Activated CD8-positive, alpha-beta T cell treated with anti-CD3 and anti-CD28 coated beads, Interleukin-2, amount 10 ng/mL, durations not matched to agents 7 days and 5 days (primary cell): ENCODE measurements at regions not wholly inside any gene's neighbourhood (a gene's known extent, or its start where the extent isn't known, plus 50 kb on each side); places are given as distances from the start of the nearest gene placed in this dataset.
"Not testable (repeated sequence)": the region's sequence is repeated elsewhere in the genome, so short reads cannot be mapped to it uniquely, and the experiment has no call there.

Source experiments
- ATAC-seq: fragments of 150-1000 bp; cut with Tn5 transposase; one replicate; pipeline ENCODE4 v1.10.0; 2021; ENCODE audit warnings: moderate library complexity
- CTCF ChIA-PET: fragments of 350-600 bp; sonication (Branson Sonifier 250); formaldehyde crosslinking; loops from one replicate; lab custom pipeline; 2021; ENCODE audit warnings: antibody characterized with exemption; lab: Charles Lee
- POLR2A ChIA-PET: fragments of 350-600 bp; sonication (Branson Sonifier 250); formaldehyde crosslinking; loops from one replicate; lab custom pipeline; 2021; ENCODE audit warnings: antibody characterized with exemption; lab: Charles Lee
- DNase-seq: peaks from one replicate; pipeline ENCODE4 v3.0.0-alpha.2; 2020
- H3K27ac Mint-ChIP-seq: one replicate; pipeline ENCODE4 v1.8.0; 2021; ENCODE audit warnings: mild to moderate bottlenecking, mixed read lengths
- H3K27me3 Mint-ChIP-seq: one replicate; pipeline ENCODE4 v1.8.0; 2021; ENCODE audit warnings: low read depth, mixed read lengths
- H3K36me3 Mint-ChIP-seq: one replicate; pipeline ENCODE4 v1.8.0; 2021; ENCODE audit warnings: low read depth, mixed read lengths
- H3K4me1 Mint-ChIP-seq: one replicate; pipeline ENCODE4 v1.8.0; 2021; ENCODE audit warnings: low read depth, mixed read lengths
- H3K4me3 Mint-ChIP-seq: one replicate; pipeline ENCODE4 v1.8.0; 2021; ENCODE audit warnings: mild to moderate bottlenecking, mixed read lengths
- H3K9me3 Mint-ChIP-seq: one replicate; pipeline ENCODE4 v1.8.0; 2022; ENCODE audit warnings: mixed read lengths; ENCODE audit not compliant: insufficient read depth

DNA sequence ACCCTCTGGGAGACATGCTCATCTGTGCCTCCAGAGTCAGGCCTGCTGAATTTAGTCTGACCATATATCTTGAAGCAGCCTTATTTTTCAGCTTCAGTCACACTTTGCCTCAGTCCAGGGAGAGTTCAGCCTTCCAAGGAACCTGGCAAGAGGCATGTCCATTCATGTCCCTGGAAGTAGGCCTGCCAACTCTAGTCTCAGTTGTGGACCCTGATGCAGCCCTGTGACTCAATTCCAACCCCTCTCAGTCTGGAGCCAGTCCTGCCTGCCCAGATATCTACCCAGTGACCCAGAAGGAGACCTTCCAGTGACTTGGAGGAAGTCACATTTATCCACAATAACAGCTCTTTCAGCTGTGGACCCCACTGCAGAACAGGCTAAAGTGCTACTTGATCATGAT, 566.6 kb downstream of the TMEM135 start:
- ATAC-seq (no peak), DNase-seq (no peak)
- POLR2A ChIA-PET, result no interaction called here
- CTCF ChIA-PET, result no interaction called here
- no peaks in the 10 kb centered on the region for H3K27me3 Mint-ChIP-seq
- no peaks in the 10 kb centered on the region for H3K4me1 Mint-ChIP-seq
- no peak overlapping the region for H3K27ac Mint-ChIP-seq
- H3K4me3 Mint-ChIP-seq, result no peak overlapping the region
- H3K36me3 Mint-ChIP-seq, result no peaks in the 10 kb centered on the region
- no peaks in the 10 kb centered on the region for H3K9me3 Mint-ChIP-seq

DNA sequence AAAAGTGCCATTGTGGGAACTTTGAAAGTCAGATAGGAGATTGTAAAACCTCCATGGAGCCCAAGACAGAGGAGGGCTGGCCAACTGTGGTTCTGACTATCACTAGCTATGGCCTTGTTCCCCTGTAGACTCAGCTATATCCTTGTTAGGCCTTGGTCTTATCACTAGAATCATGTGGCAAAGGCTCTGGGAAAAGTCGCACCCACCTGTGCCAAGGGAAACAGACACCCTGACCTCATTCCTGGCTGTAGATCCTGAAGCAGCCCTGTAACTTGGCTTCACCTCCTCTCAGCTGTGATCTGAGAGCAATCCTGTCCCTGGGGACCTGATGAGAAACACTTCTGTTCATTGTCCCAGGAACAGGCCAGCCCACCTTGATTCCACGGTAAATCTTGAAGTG, 566.2 kb downstream of the TMEM135 start:
- Mint-ChIP-seq H3K4me3 (no peak overlapping the region), H3K36me3 (no peaks in the 10 kb centered on the region), H3K9me3 (no peaks in the 10 kb centered on the region), H3K4me1 (no peaks in the 10 kb centered on the region), H3K27ac (no peak overlapping the region), H3K27me3 (no peaks in the 10 kb centered on the region)
- POLR2A ChIA-PET, result no interaction called here
- DNase-seq (no peak), ATAC-seq (no peak)
- CTCF ChIA-PET, result no interaction called here

DNA sequence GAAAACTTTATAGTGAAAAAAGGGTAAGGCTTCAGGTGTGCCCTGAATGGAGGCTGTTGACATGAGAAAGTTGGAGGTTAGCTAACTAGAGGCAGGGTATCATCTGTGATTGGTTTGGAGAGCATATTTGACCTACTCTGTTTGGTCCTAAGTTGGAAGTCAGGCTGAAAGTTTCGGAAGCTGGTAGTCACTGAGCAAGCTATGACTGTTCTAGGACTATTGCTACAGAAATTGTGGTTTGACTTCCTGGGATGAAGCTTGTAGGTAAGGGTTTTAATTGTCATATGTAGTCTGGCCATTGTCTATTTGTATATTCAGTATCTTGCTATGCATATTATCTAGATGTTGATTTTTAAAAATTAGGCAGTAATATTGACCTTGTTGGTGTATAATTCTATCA, 565.0 kb downstream of the TMEM135 start:
- Mint-ChIP-seq H3K36me3 (no peaks in the 10 kb centered on the region), H3K9me3 (no peaks in the 10 kb centered on the region), H3K4me3 (no peak overlapping the region), H3K27ac (no peak overlapping the region), H3K4me1 (no peaks in the 10 kb centered on the region), H3K27me3 (no peaks in the 10 kb centered on the region)
- CTCF ChIA-PET, result no interaction called here
- no peak for DNase-seq
- POLR2A ChIA-PET, result interaction anchor here (0.6 kb wide), 1 partner anchor 650 kb away, joined by 3 read pairs; no protein-coding TSS in a partner anchor
- no peak for ATAC-seq

DNA sequence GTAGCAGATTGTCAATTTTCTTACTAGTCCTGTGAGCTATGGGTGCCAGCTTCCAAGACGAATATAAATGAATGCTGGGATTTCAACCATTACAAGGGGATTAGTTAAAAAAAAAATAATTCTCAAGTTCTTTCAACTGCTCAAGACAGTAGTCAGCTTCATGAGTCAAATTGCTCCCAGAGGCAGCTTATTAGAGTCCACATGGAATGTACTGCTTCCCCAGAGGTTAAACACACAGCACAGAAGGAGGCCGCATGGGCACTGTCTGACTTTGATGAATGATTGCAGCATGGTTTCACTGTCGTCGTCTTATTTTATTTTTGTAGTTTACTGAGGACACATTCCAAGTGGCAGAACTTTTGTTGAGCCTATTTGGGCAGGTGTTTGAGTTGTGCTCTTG, 563.2 kb downstream of the TMEM135 start:
- no peaks in the 10 kb centered on the region for H3K27me3 Mint-ChIP-seq
- ChIA-PET POLR2A (no interaction called here), CTCF (no interaction called here)
- no peaks in the 10 kb centered on the region for H3K4me1 Mint-ChIP-seq
- no peak for DNase-seq
- no peaks in the 10 kb centered on the region for H3K9me3 Mint-ChIP-seq
- no peaks in the 10 kb centered on the region for H3K36me3 Mint-ChIP-seq
- no peak overlapping the region for H3K4me3 Mint-ChIP-seq
- H3K27ac Mint-ChIP-seq, result no peak overlapping the region
- no peak for ATAC-seq

DNA sequence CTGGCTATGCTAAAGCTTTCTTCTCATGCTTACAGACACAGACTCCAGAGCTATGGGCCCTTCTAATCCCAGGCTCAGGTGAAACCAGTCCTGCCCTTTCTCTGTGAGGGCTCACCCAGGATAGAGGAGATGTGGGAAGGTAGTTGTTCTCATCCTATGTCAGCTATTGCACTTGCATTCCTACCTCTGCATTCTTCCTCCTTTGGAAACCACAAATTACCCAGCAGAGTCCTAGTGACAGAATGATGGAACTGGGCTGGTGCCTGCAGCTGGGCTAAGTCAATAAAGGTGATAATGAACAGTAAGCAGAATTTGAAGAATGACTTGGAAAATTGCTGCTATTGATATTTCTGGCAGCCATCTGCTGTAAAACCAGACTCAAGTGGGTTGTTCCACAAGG, 560.0 kb downstream of the TMEM135 start:
- no peaks in the 10 kb centered on the region for H3K9me3 Mint-ChIP-seq
- no peak for ATAC-seq
- ChIA-PET CTCF (no interaction called here), POLR2A (no interaction called here)
- no peaks in the 10 kb centered on the region for H3K27me3 Mint-ChIP-seq
- DNase-seq, result no peak
- H3K4me1 Mint-ChIP-seq, result no peaks in the 10 kb centered on the region
- no peaks in the 10 kb centered on the region for H3K36me3 Mint-ChIP-seq
- no peak overlapping the region for H3K4me3 Mint-ChIP-seq
- no peak overlapping the region for H3K27ac Mint-ChIP-seq

DNA sequence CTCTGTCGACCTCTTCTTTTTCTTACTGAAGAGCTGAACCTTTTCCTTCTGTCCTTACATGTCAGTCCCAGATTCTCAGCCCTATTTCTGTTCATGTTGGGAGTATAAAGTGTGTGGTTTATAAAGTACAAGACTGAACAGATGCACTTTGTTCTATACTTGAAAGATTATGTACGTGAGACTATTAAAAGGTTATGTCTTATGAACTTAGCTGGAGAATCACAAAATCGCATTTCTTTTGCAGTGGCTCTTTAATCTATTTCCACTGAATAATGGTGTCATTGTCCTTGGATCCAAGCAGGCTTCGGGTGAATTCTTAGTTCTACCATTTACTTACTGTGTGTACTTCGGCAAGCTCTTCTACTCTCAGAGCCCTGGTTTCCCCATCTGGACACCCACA, 558.4 kb downstream of the TMEM135 start:
- CTCF ChIA-PET, result no interaction called here
- H3K27me3 Mint-ChIP-seq, result no peaks in the 10 kb centered on the region
- no peak for DNase-seq
- no peaks in the 10 kb centered on the region for H3K4me1 Mint-ChIP-seq
- no peaks in the 10 kb centered on the region for H3K36me3 Mint-ChIP-seq
- H3K9me3 Mint-ChIP-seq, result peaks cover 7% of the 10 kb centered on the region
- H3K4me3 Mint-ChIP-seq, result no peak overlapping the region
- H3K27ac Mint-ChIP-seq, result no peak overlapping the region
- no peak for ATAC-seq
- POLR2A ChIA-PET, result no interaction called here

DNA sequence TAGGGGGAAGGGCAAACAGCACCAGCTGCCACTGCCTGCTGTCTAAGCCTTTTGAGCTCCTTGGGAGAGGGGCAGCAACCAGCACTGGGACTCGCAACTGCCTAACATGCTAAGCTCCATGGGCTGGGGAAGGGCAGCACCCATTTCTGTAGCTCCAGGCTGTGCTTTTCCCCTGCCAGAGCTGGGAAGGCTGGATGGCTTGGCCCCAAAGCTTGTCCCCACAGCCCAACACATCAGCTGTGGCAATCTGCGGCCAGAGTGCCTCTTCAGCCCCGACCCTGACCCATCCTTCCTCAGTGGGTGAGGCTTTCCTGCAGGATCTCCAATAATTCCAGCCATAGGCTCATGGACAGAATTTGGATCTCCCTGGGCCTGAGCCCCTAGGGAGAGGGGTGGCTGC, 551.3 kb downstream of the TMEM135 start:
- no peak overlapping the region for H3K4me3 Mint-ChIP-seq
- CTCF ChIA-PET, result no interaction called here
- no peaks in the 10 kb centered on the region for H3K36me3 Mint-ChIP-seq
- POLR2A ChIA-PET, result no interaction called here
- H3K27ac Mint-ChIP-seq, result no peak overlapping the region
- DNase-seq (no peak), ATAC-seq (no peak)
- H3K27me3 Mint-ChIP-seq, result no peaks in the 10 kb centered on the region
- no peaks in the 10 kb centered on the region for H3K4me1 Mint-ChIP-seq
- peaks cover 7% of the 10 kb centered on the region for H3K9me3 Mint-ChIP-seq

DNA sequence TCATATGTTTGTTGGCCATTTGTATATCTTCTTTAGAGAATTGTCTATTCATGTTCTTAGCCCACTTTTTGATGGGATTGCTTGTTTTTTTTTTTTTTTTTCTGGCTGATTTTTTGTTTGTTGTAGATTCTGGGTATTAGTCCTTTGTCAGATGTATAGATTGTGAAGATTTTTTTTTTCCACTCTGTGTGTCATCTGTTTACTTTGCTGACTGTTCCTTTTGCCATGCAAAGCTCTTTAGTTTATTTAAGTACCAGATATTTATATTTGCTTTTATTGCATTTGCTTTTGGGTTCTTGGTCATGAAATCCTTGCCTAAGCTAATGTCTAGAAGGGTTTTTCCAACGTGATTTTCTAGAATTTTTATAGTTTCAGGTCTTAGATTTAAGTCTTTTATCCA, 547.9 kb downstream of the TMEM135 start:
- DNase-seq, H3K4me1 Mint-ChIP-seq, POLR2A ChIA-PET, CTCF ChIA-PET, H3K27me3 Mint-ChIP-seq, H3K9me3 Mint-ChIP-seq, H3K4me3 Mint-ChIP-seq, H3K27ac Mint-ChIP-seq, ATAC-seq, H3K36me3 Mint-ChIP-seq: not testable (repeated sequence)

DNA sequence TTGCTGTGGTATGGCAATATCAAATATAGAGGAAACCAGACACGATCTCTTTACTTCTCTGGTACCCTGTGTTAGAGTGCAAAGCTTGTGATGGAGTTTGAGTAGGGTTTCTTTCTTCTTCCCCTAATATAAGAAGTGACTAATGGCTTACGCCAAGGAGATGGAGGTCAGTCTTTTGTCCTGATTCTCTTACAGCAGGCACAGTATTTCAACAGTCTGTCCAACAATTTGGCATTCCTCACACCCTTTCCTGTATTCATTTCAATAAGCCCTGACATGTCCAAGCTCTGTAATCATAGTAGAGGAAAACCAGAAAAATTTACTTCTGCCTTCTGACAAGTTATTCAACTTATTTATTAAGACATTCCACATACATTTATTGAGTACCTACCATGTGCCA, 546.2 kb downstream of the TMEM135 start:
- no peaks in the 10 kb centered on the region for H3K9me3 Mint-ChIP-seq
- DNase-seq, result no peak
- ChIA-PET POLR2A (no interaction called here), CTCF (no interaction called here)
- H3K36me3 Mint-ChIP-seq, result no peaks in the 10 kb centered on the region
- no peak overlapping the region for H3K27ac Mint-ChIP-seq
- no peak overlapping the region for H3K4me3 Mint-ChIP-seq
- no peaks in the 10 kb centered on the region for H3K4me1 Mint-ChIP-seq
- H3K27me3 Mint-ChIP-seq, result no peaks in the 10 kb centered on the region
- no peak for ATAC-seq

DNA sequence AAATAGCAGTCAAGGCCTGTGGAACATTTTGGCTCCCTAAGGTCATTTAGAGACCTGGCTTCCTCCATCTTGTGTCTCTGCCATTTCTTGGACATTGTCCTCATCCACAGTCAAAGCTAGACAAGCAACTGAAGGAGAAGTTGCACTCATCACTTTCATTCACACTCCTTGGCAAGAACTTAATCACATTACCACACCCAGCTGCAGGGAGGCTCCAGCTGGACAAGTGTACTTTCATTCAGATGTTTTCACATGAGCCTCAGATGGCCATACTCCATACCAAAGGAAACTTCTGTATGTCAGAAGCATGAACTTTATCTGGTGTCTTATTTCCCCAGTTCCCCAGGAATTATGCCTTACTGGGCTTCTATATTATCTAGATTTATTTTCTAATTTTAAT, 537.4 kb downstream of the TMEM135 start:
- Mint-ChIP-seq H3K9me3 (no peaks in the 10 kb centered on the region), H3K4me3 (no peak overlapping the region), H3K27ac (no peak overlapping the region), H3K36me3 (no peaks in the 10 kb centered on the region), H3K27me3 (no peaks in the 10 kb centered on the region), H3K4me1 (no peaks in the 10 kb centered on the region)
- ChIA-PET POLR2A (no interaction called here), CTCF (no interaction called here)
- no peak for DNase-seq
- no peak for ATAC-seq

DNA sequence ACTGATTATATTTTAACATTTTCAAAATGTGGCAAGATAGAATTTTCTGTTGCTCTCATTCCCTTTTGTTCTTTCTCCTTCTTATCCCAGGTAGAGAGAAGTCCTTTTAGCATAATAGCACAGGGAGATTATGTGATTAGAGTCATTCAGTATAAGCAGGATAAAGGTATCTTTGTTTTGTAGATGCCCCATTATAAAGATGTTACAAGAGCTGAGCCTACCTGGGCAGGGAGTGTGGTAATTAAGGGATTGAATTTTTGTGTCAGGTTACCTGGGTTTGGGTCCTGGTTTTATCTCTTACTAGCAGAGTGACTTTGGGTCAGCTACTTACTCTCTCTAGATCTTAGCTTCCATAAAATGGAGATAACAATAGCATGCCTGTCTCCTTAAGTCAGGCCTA, 536.5 kb downstream of the TMEM135 start:
- ChIA-PET CTCF (no interaction called here), POLR2A (no interaction called here)
- DNase-seq (no peak), ATAC-seq (no peak)
- no peaks in the 10 kb centered on the region for H3K36me3 Mint-ChIP-seq
- H3K9me3 Mint-ChIP-seq, result no peaks in the 10 kb centered on the region
- H3K27me3 Mint-ChIP-seq, result no peaks in the 10 kb centered on the region
- H3K4me1 Mint-ChIP-seq, result no peaks in the 10 kb centered on the region
- no peak overlapping the region for H3K4me3 Mint-ChIP-seq
- no peak overlapping the region for H3K27ac Mint-ChIP-seq

DNA sequence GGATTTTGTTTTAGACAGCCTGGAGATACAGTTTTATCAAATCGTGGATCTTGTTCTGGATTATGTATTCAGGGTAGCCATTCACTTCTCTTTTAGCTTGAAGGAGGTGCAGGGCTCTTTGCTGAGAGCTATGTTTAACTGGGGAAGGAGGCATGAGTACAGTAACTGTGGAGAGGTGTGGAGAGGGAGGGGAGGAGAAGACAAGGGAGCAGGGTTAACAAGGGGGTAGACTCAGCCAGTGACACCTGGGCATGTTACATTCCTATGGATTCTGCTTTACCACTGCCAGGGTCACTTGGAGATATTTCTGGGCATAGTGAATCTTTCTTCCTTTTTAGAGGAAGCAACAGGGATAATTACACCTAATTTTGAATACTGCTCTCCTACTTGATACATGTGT, 536.0 kb downstream of the TMEM135 start:
- no peaks in the 10 kb centered on the region for H3K4me1 Mint-ChIP-seq
- no peak overlapping the region for H3K4me3 Mint-ChIP-seq
- ATAC-seq (no peak), DNase-seq (no peak)
- no peak overlapping the region for H3K27ac Mint-ChIP-seq
- CTCF ChIA-PET, result no interaction called here
- POLR2A ChIA-PET, result no interaction called here
- H3K27me3 Mint-ChIP-seq, result no peaks in the 10 kb centered on the region
- H3K36me3 Mint-ChIP-seq, result no peaks in the 10 kb centered on the region
- no peaks in the 10 kb centered on the region for H3K9me3 Mint-ChIP-seq

DNA sequence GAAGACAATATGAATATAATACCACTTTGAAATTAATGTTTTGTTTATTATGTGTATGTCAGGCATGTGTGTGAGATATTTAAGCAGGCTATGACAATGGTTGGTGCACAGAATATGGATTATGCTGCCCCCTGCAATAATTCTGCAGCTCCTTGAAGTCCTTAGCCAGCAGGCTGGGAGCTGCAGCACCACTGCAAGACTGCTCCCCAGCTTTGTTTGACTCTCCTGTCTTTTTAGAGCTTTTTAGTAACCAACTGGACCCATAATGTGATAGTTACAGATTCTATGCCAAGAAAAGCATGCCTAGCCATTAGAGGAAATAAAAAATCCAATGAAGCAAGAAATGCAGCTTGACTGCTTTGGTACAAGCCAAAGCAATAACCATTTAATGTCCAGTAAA, 535.1 kb downstream of the TMEM135 start:
- ATAC-seq (no peak), DNase-seq (no peak)
- no peaks in the 10 kb centered on the region for H3K4me1 Mint-ChIP-seq
- CTCF ChIA-PET, result no interaction called here
- no peaks in the 10 kb centered on the region for H3K36me3 Mint-ChIP-seq
- H3K27me3 Mint-ChIP-seq, result no peaks in the 10 kb centered on the region
- no peaks in the 10 kb centered on the region for H3K9me3 Mint-ChIP-seq
- POLR2A ChIA-PET, result no interaction called here
- no peak overlapping the region for H3K4me3 Mint-ChIP-seq
- no peak overlapping the region for H3K27ac Mint-ChIP-seq
